Body of pancreas (tissue), 4 donors: ENCODE measurements at regions not wholly inside any gene's neighbourhood (a gene's known extent, or its start where the extent isn't known, plus 50 kb on each side); places are given as distances from the start of the nearest gene placed in this dataset.

Experiments
- POLR2A ChIP-seq, 3 donors: fragments of 450-650 bp; IDR thresholded peaks; one replicate each; pipeline ENCODE4 v1.6.1; 2016; ENCODE audit warnings: antibody characterized with exemption in 3 of 3, mild to moderate bottlenecking in 2 of 3
- TF ChIP-seq, protein P1 (sequence below), 7 experiments: fragments of 450-650 bp in 4 of 7; fragments of 200-600 bp in 3 of 7; sonication (generic) in 3 of 7; IDR thresholded peaks; one replicate each; pipeline ENCODE4 v1.5.1; 2016 to 2019; ENCODE audit warnings: antibody characterized with exemption in 7 of 7

DNA sequence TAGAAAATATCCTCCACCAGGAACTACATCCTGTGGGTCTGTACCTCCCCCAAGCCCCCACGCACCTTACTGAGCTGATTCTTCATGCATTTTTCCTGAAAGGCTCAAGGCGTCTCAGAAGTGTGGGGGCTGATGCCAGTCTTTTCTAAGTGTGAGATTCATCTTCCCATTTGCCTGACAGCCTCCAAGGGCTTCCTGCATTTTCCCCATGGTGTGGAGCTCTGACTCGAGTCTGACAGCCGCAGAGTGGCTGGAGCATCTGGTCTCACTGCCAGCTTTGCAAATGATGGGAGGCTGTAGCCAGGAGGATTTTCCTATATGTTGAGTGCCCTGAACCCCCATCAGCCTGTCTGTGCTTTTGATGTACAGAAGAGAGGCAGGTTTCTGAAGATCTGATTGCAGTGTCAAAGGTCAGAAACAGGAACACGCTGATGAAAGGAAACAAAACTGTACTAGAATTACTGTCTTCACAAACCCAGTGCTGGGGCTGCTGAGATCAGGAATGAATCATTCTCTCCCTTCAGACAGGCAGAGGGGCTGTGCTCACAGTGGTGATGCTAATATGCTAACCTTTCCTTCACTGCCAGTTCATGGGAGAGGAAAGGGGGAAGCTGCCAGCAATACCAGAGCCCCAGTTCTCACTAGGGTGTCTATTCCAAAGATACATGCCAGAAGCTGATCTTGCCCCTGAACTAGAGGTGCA is 201.5 kb upstream of the C1orf174 start:
- TF ChIP-seq, protein P1, sequence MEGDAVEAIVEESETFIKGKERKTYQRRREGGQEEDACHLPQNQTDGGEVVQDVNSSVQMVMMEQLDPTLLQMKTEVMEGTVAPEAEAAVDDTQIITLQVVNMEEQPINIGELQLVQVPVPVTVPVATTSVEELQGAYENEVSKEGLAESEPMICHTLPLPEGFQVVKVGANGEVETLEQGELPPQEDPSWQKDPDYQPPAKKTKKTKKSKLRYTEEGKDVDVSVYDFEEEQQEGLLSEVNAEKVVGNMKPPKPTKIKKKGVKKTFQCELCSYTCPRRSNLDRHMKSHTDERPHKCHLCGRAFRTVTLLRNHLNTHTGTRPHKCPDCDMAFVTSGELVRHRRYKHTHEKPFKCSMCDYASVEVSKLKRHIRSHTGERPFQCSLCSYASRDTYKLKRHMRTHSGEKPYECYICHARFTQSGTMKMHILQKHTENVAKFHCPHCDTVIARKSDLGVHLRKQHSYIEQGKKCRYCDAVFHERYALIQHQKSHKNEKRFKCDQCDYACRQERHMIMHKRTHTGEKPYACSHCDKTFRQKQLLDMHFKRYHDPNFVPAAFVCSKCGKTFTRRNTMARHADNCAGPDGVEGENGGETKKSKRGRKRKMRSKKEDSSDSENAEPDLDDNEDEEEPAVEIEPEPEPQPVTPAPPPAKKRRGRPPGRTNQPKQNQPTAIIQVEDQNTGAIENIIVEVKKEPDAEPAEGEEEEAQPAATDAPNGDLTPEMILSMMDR (IDR thresholded peaks at IDR 0.05): no peak
- no peak for TF ChIP-seq POLR2A (IDR thresholded peaks at IDR 0.05)
